GM21526 (cell line): ENCODE measurements at regions not wholly inside any gene's neighbourhood (a gene's known extent, or its start where the extent isn't known, plus 50 kb on each side); places are given as distances from the start of the nearest gene placed in this dataset.

ENCODE experiments used
- ATAC-seq: cut with Tn5 transposase; IDR thresholded peaks from one replicate; pipeline ENCODE4 v1.9.1; 2021; ENCODE audit warnings: moderate library complexity; ENCODE audit not compliant: unreplicated experiment, low FRiP score

GRCh38 chr10:10389182-10389581 lies 628.5 kb upstream of the CELF2 start:
- ATAC-seq = no peak

- ATAC-seq = no peak
These were observed 625.2 kb upstream of the CELF2 start for GRCh38 chr10:10392511-10392910.

GRCh38 chr10:10394933-10395658 lies 622.6 kb upstream of the CELF2 start:
- ATAC-seq = no peak

- no peak for ATAC-seq
These were observed 621.1 kb upstream of the CELF2 start for GRCh38 chr10:10396601-10397000.

GRCh38 chr10:10397906-10398305 lies 619.8 kb upstream of the CELF2 start:
- no peak for ATAC-seq

- ATAC-seq = no peak
These were observed 613.9 kb upstream of the CELF2 start for GRCh38 chr10:10403762-10404161.

GRCh38 chr10:10417671-10418070 lies 600.0 kb upstream of the CELF2 start:
- no peak for ATAC-seq

GRCh38 chr10:10418387-10418786 lies 599.3 kb upstream of the CELF2 start:
- peak; percentile 100 for ATAC-seq

GRCh38 chr10:10421071-10421470 lies 596.6 kb upstream of the CELF2 start:
- ATAC-seq = no peak

- no peak for ATAC-seq
These were observed 586.1 kb upstream of the CELF2 start for GRCh38 chr10:10431422-10432066.

- ATAC-seq = no peak
These were observed 585.2 kb upstream of the CELF2 start for GRCh38 chr10:10432296-10433035.

- no peak for ATAC-seq
These were observed 583.4 kb upstream of the CELF2 start for GRCh38 chr10:10434312-10434711.

GRCh38 chr10:10437886-10438285 lies 579.8 kb upstream of the CELF2 start:
- no peak for ATAC-seq

- ATAC-seq = no peak
These were observed 579.2 kb upstream of the CELF2 start for GRCh38 chr10:10438335-10439100.

- no peak for ATAC-seq
These were observed 560.8 kb upstream of the CELF2 start for GRCh38 chr10:10456856-10457255.

- no peak for ATAC-seq
These were observed 557.2 kb upstream of the CELF2 start for GRCh38 chr10:10460451-10460850.

- no peak for ATAC-seq
These were observed 555.3 kb upstream of the CELF2 start for GRCh38 chr10:10462151-10462941.

GRCh38 chr10:10471758-10472157 lies 545.9 kb upstream of the CELF2 start:
- ATAC-seq = no peak

GRCh38 chr10:10475812-10476211 lies 541.9 kb upstream of the CELF2 start:
- ATAC-seq = no peak

GRCh38 chr10:10477844-10478243 lies 539.8 kb upstream of the CELF2 start:
- no peak for ATAC-seq
